Esophagus mucosa (tissue), 1 donor: ENCODE measurements at regions not wholly inside any gene's neighbourhood (a gene's known extent, or its start where the extent isn't known, plus 50 kb on each side); places are given as distances from the start of the nearest gene placed in this dataset.
"Not testable (repeated sequence)": the region's sequence is repeated elsewhere in the genome, so short reads cannot be mapped to it uniquely, and the experiment has no call there.

Experiments
- ATAC-seq: fragments of 200-7000 bp; cut with Tn5 transposase; one replicate; pipeline ENCODE4 v1.9.1; 2020
- donor health status: DM: yes; HTN: yes; CAD: no.

DNA sequence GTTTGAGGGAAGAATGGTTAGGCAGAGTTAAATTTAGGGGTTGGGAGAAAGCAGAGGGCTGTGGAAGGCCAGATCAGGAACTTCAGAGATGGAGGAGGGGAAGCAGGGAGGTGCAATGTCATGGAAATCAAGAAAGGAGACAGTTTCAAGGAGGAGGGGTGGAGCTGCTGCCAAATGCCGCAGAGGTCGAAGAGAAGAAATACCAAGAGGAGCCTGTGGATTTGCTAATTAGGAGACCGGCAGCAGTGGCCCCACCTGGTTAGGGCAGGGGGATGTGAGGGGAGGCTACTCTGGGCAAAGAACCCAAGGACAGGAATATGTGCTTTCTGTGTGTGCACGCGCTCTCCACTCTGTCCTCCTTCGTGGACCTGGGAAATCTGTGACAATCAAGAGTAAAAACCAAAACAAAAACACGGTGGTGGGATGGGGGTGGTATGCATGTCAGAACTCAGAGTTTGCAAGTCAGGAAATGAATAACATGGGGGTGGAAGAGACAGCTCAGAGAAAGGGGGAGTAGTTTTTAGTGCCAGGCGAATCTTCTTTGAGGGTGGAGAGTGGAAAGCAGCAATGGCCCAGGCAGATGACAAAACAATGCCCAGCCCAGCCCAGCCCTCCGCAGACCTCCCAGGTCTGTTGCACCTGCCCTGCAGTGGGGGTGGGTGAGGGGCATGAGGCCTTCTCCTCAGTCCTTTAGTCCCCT, 102.9 kb upstream of the PAX2 start:
- no peak for ATAC-seq

DNA sequence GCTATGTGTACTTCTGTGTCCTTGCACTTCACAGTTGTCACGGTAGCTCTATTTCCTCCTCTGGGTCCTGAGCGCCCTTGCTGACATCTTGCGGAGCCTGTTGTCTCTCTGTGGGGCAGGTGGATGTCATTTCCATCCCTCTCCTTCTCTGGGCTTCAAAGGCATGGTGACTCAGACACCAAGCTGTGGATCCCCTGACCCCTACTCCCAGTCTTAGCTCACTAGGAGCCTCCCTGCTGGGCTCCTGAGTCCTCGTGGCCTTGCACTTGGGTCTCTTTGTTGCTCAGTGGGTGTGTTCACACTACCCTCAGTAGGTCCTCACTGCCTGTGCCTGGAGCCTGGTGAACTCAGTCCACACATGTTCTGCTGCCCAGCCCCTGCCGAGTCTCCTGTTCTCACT, 100.3 kb upstream of the PAX2 start:
- ATAC-seq, result no peak

DNA sequence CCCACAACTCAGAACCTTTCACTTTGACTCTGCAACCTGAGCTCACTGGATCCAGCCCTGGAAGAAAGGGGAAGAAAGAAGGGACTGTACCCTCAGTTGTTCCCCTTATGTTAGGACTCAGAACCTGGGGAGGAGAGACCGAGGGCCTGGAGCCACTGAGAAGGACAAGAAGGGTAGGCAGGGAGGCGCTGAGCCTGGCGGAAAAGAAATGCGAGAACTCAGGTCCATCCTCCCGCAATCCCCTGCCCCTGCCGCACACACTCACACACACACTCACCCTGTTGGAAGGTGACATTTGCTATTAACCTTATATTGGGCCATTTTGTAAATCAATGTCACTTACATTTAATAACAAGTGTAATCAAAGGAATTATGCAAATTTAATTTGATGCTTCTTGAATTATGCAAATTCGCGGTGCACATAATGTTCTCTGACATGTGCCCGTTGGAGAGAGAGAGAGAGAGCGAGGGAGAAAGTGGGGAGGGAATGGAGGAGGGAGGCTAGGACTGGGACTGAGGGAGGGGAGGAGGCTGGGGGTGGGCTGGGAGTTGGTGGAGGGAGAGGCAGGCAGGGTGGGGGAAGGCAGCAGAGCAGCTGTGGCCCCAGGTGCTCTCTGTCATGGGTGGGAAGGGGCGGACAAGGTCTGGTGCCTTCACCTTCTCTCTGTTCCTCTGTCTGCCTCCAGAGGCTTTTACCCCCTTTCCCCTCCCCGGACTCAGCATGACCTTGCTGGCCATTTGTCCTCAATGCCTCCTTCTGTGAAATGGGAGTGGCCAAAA, 99.6 kb upstream of the PAX2 start:
- ATAC-seq, result no peak

DNA sequence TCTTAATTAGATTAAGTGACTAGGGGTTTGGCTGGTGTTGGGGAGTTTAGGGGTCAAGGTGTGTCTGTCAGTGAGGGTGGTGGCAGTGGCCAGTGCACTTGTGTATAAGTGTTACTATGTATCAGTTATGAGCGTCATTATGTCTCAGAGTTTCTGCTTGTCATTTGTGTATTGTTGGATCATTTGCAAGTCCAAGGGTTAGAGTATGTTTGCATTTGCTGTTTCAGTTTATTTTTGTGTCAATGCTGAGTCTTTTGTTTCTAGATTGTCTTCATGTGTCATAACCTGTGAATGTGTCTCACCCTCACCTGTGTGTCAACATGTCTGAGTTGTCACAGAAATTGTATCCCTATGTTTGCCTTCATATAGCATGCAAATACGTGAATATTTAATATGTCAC, 97.5 kb upstream of the PAX2 start:
- ATAC-seq, result peak; percentile 15

DNA sequence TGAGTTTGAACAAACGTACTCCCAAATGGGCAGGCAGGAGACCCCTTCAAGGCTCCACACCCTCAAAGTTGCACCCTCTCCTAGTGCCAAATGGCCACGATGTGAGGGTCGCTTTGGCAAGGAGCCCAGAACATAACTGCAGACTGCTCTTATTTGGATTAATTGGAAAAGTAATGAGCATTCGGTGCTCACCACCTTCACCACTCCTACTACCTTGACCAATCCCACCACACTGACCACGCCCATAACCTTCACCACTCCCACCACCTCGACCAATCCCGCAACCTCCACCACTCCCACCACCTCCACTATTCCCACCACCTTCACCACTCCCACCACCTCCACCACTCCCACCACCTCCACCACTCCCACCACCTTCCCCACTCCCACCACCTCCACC, 94.7 kb upstream of the PAX2 start:
- no peak for ATAC-seq

DNA sequence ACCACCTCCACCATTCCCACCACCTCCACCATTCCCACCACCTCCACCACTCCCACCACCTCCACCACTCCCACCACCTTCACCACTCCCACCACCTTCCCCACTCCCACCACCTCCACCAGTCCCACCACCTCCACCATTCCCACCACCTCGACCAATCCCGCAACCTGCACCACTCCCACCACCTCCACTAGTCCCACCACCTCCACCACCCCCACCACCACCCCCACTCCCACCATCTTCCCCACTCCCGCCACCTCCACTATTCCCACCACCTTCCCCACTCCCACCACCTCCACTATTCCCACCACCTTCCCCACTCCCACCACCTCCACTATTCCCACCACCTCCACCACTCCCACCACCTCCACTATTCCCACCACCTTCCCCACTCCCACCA, 94.3 kb upstream of the PAX2 start:
- ATAC-seq, result not testable (repeated sequence)

DNA sequence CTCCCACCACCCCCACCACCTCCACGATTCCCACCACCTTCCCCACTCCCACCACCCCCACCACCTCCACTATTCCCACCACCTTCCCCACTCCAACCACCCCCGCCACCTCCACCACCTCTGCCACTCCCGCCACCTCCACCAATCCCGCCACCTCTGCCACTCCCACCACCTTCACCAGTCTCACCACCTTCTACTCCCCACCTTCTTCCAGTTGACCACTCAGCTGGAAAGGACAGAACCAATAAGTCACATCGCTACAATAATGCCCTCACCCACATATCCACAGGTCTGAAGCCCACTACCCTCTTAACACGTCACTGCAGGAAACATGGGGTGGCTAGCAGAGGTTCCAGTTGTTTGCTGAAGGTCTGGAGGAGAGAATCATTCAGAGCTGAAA, 93.5 kb upstream of the PAX2 start:
- ATAC-seq, result no peak

DNA sequence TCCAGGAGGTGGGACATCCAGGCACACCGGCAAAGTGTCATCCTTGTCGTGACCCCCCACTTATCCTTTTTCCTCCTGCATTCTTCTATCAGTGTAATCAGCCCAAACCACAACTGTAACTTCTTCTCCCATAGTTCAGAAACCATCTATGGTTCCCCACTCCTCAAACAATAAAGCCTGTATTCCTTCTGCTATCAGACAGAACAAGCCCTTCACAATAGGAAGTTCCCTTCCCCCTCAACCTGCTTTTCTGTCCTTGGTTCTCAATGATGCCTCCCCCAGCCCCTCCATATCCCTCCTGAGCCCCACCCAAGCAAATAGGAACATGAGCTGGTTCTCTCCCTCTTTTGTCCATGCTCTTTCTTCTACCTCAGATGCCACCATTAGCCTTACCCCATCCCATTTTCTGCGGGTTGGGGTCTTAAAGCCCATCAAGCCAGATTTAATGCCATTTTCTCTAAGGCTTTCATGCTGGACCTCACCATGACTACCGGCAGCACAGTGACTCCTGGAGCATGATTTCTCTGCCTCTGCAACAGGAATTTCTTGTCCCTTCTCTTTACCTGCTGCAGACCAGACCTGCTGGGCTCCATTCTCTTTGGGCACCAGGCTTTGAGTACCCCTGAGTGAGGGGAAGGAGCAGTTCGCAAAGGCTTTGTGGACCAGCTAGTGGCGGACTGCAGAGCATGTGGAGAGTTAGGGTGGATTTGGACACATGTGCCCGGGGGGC, 92.8 kb upstream of the PAX2 start:
- ATAC-seq, result no peak

DNA sequence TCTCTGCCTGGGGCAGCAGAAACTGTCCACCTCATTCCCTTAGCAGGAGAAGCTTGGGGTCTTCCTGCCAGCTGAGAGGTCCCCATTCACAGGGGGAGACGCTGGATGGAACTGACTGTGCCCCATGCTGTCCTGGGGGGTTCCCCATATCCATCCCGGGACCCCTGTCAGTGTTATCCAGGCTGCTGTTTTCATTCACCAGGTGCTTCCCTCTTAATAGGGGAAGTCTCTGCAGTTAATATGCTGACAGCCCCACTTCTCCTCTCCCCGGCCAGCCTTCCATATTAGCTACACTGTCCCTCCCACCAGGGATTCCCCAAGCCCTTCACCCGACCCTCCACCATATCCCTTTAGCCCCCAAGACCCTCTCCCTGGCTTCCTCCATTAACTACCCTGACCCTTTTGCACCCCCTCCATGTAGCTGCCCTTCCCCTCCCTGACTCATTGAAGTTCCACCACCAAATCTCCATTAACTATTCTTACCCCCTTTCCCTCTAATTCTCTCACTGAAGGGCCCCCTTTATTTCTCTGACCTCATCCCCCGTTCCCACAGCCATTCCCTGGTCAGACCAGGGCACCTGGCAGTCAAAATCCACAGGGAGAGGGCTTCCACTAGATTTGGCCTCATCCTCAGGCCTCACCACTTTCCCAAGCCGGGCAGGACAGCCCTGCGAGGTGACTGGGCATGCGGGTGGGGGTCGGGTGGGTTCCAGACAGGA, 92.0 kb upstream of the PAX2 start:
- ATAC-seq, result no peak

DNA sequence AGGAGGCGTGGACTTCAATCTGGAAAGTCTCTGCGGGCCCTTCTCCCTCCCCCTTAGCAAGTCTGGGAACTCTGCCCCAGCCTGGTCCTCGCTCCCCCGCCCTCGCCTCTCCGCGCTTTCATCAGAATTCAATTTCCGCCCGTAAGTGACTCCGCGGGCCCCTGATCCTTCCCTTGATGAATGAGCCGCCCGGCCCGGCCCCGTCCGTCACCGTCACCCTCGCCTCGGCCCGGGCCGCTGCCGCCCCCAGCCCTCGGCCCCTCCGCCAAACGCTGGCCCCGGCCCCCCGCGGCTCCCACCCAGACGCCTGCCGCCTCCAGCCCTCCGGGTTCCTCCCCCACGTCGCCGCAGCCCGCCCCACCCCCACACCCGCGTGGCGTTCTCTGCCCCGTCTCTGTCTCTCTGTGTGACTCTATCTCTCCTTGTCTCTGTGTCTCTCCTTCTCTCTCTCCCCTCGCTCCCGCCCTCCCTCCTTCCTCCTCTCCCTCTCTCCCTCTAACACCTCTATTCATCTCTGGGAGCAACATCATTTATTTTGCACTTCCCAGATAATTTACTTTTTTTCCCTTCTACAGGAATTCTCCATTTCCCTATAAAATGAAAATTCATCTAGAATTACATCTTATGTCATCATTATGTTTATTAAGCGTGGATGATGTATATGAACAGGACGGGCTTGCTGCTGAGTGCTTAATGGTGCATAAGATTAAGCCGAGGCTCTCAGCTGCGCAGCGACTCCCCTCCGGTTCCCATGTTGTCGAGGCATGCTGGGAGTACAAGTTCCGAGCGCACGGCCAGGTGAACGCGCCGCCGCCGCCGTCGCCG, 91.2 kb upstream of the PAX2 start:
- no peak for ATAC-seq

DNA sequence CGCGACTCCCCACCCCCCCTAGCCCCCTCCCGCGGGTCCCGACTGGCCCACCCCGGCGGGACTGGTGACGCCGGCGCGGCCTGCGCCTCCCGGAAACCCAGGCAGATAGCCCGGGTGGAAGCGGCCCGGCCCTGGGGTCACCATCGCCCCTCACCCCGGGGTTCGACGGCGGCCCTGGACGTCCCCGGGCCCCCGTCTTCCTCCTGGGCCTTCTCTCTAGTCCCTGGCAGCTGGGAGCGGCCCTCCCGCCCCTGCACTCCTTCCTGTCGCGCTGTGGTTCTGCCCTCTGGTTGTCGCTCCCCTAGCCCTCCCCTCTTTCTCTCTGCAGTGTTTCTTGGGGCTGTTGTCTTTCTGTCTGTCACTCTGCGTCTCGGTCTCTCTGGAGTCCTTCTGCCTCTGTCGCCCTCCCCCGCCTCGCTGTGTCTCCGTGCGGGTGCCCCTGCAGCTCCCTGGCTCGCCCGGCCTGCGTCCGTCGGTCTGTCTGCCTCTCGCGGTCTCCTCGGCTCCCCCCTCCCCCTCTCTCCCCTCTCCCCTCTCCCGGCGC, 90.5 kb upstream of the PAX2 start:
- ATAC-seq, result no peak

DNA sequence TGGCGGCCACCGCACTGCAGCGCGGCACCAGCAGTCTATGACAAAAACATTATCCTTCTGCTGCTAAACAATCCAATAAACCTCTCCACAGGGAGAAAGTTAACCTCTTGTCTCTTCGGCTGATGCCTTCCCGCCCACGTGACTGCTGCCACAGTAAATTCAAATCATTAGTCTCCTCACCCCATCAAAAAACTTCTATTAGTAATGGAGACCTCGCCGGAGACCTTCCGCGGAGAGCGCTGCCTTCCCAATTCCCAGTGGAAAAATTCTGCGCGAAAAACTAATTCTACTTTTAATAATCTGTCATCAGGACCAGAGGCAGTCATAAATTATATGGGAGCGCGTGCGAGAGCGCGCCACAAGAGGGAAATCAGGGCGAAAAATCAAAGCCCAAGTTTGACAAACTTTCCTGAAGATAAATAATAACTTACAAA, 90.0 kb upstream of the PAX2 start:
- ATAC-seq, result no peak

DNA sequence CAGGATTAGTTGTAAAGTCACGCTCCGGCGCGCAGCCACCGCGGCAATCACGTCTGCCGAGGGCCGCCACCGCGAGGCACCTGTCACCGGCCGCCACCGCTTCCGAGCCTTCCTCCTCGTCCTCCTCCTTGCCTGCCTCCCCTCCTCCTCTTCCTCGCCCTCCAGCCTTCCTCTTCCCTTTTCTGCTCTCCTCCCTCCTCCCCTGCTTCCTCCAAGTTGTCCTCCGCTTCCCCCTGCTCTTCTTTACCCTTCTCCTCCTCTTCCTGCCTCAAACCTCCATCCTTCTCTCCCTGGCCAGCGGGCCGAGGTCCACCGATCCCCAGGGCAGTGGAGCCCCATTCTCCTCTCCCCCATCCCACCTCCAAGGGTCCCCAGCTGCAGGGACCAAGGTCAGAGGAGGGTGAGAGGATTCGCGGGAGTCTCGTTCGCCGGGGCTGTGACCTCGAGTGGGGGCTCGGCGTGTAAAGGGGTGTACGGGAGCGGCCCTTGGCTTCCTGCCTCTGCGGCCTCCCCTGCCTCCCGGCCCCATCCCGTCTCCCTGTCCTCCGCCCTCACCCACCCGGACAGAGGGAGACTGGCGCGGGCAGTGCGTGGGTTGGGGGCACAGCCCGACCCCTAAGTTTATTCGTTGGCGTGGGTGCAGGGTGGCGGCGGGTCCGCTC, 89.5 kb upstream of the PAX2 start:
- peak; percentile 4 for ATAC-seq

DNA sequence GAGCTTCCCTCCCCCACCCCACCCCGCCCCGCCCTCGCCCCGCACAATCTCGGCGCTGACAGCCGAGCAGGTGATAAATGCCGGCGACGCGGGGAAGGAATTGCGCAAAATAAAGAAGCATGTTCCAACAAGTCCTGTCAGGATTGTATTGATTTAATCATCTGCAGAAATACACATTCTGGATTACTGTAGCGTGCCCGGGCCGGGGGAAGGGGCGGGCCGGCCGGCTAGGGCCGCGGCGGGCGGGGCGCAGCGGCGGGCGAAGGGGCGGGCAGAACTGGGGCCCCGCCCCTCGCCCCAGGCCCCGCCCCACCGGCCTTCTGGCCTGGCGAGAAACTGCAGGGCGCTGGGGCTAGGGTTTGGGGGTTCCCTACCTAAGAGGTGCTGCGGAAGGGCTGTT, 88.9 kb upstream of the PAX2 start:
- ATAC-seq, result peak; percentile 86

DNA sequence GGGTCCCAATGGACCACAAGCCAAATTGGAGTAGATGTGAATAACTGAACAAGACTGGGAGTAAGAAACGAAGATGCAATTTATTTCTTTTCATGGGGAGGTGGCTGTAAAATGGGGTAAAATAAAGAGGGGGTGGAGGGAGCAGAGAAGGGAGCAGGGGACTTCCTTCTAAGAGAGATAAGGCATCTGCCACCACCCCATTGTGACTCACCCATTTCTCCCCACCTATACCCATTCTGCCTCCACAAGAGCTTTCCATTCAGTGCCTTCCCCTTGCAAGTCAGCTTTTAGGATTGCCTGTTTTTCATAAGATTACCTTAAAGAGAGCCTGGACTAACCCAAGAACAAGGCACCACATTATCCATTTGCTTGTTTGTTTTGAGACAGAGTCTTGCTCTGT, 87.1 kb upstream of the PAX2 start:
- ATAC-seq, result no peak

DNA sequence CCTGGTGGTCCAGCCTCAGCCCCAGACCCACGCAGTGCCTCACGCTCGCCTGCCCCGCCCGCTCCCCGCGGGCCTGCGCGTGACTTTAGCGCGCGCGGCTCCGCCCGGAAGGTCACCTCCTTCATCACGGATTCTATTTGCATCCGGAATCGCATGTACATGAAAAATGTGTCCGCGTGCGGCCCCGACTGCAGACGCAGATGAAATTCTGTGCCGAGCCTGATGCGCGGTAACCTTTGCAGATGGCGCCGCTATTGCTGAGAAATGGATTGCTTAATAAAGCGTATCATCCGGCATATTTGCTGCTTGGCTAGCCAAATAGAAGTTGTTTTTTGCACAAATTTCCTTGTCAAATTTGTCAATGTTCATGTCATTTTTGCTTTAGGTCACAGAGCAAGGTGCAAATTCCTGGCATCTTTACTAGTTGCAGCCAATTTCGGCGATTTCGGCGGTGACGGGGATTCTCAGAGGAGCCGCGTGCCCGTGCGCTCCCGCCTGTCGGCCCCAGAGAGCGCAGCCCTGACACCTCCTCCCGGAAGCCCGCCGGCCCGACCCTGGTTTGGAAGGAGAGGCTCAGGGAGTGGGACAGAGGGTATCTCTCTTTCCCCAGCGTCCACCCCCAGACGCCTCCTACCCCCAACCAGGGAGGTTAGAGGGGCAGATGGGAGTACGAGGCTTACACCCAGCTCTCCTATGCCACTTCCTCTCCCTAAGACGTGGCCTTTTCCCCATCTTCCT, 85.9 kb upstream of the PAX2 start:
- no peak for ATAC-seq

DNA sequence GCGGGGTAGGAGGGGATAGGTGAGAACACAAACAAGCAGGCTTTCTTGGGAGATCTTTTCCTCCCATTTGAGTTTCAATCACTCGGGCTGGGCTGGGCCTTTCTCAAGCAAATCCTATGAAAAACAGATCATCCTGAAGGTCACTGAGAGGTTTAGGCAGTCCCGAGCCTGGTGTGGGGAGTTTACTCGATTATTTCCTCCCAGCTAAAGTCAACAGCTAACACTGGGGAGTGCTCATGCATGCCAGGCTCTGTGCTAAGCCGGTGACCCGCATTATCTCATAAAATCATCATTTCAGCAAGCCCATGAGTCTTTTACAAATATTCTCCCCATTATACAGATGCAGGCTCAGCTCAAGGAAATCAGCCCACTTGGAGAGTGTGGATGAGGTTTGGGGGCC, 85.0 kb upstream of the PAX2 start:
- ATAC-seq, result no peak

DNA sequence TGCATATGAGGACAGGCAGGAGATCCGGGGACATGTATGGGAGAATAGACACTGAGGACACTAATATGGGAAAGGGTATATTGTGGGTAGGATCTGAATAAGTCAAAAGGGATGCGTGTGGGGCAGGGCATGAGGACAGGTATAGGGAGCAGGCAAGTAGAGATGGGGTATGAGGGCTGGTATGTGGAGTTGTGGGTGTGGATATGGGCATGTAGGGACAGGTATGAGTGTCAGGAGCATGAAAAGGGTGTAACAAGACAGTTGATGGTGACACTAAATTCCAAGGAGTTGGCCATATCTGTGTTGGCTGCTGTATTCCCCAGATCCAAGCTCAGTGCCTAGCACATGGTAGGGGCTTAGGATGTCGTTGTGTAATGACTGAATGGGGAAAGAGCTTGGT, 84.4 kb upstream of the PAX2 start:
- ATAC-seq, result peak; percentile 57

DNA sequence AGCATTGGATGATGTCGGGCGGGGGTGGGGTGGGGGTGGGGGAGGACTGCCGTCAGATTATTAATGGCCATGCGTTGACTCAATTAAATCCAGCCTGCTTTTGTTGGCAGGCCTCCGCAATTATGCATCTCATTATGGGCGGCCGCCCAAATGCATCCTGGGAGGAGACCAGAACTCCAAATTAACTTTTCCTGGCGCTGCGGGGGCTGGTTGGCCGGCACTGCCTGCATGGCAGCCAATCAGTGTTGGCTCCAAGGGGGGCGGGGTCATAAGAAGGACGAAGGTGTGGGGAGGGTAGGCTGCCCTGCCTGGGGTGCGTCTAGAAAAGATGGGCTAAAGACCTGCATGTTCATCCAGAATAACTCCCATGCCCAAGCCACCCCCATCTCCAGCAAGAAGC, 83.9 kb upstream of the PAX2 start:
- ATAC-seq, result no peak

DNA sequence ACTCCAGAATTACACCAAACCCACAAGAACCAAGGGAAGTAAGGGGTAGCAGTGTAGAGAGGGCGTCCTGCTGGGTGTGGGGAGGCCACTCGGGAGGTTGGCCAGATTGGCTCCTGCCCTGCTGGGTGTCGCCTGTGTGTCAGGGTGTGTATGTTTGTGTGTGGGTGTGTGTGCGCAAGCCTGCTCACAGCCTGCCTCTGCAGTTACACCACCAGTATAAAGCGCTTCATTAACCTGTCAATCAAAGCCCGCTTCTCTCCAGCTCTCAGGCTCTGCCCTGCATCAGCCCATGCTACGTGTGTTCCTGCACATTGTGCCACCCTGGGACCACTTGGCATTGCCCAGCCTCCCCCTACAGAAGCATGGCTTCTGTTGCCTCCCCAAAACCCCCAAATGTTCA, 83.3 kb upstream of the PAX2 start:
- ATAC-seq, result no peak
